Renal cortex interstitium (tissue), 11 donors: ENCODE measurements at regions not wholly inside any gene's neighbourhood (a gene's known extent, or its start where the extent isn't known, plus 50 kb on each side); places are given as distances from the start of the nearest gene placed in this dataset.
"Not testable (repeated sequence)": the region's sequence is repeated elsewhere in the genome, so short reads cannot be mapped to it uniquely, and the experiment has no call there.

ENCODE experiments used
- DNase-seq, 11 donors: peaks; one replicate each; pipeline ENCODE4 v3.0.0-alpha.2; 2013; ENCODE audit warnings: low read depth in 9 of 11, low spot score in 4 of 11; ENCODE audit errors: extremely low read depth in 1 of 11

DNA sequence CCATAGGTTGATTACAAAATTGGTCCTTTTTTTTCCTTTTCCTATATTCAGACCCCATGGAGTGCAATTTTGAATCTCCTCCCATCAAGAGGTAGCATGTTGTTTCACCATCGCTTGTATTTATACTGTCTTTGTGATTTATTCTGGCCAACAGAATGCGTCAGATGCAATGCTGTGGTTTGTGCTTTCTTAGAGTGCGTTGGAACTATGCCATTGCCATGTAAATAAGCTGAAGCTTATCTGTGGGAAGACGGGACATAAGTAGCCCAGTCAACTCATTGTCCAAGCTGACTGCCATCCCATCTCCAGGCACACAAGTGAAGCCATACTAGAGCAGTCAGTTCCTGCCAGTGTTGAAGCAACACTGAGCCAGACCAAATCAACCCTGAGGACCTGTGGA, 1339.3 kb upstream of the GOT2 start:
- no peak for DNase-seq

DNA sequence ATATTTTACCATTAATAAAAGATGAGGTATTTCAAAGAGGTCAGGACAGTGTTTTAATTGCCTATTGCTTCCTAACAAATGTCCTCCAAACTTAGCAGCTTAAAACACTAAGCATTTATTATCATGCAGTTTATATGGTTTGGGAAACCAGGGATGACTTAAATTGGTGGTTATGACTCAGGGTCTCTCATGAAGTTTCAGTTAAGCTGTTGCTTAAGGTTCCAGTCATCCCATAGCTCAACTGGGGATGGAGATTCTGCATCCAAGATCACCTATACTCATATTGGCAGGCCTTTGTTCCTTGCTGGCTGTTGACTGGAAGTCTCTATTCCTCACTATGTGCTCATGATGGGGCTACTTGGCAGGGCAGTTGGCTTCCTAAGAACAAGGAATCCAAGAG, 1329.9 kb upstream of the GOT2 start:
- DNase-seq = no peak

DNA sequence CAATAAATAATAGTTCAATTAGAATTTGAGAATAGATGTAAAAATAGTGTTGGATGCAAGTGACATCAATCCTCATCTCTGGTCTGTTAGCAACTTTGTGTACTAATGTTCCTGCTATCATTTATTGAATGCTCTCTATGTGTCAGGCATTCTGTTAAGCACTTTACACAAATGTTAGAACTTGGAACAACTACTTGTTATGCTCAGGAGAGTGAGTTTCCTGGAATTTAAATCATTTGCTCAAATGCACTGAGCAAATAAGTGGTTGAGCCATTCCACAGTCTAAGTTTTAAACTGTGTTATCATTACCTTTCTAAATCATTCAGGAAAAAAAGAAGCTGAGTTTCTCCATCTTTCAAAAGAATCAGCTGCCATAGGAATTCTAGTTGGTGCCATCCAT, 1327.3 kb upstream of the GOT2 start:
- DNase-seq = no peak

DNA sequence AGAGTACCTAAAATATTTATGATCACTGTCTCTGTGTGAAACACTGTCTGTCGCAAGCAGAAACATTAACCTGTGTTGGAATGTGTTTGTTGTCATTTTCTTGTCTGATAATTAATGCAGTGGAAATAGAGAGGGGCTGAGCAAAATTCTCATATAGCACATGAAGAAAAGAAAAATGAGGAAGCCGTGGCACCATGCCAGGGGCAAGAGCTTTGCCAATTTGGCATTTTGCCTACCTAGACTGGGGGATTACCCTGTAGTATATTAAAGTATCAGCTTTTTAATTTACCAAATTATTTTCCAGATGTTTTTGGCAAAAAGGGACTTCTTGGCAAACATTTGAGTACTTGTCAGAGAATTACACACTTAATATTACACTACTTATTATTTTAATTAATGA, 1326.6 kb upstream of the GOT2 start:
- peak in 3 of 11 donors; percentile 2 to 9 (median 4) for DNase-seq

DNA sequence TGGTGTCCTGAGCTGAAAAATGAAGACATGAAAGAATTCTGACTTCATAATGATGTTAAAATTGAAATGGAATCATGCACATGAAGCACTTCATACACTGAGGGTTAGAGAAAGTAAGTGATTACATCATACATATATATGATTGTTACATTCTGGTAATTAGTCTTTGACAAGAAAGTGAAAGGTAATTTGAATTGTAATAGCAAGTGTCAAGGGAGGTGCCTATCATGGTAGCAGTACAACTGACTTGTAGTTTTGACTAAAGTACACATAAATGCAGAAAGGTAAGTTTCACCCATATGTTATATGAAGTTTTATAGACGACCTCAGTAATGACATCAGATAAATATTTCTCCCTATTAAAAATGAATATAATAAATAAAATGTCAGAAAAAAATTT, 1325.0 kb upstream of the GOT2 start:
- no peak for DNase-seq

DNA sequence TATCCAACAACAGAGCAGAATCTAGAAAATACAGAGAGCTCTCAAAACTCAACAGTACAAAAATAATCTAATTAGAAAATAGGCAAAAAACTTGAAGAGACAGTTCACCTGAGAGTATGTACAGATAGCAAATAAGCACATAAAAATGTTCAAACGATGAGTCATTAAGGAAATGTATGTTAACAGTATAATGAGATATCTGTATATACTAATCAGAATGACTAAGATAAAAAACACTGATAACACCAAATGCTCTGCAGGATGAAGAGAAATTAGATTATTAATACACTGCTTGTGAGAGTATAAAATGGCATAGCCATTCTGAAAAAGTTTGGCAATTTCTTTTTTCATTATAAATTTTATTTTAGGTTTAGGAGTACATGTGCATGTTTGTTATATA, 1307.6 kb upstream of the GOT2 start:
- no peak for DNase-seq

DNA sequence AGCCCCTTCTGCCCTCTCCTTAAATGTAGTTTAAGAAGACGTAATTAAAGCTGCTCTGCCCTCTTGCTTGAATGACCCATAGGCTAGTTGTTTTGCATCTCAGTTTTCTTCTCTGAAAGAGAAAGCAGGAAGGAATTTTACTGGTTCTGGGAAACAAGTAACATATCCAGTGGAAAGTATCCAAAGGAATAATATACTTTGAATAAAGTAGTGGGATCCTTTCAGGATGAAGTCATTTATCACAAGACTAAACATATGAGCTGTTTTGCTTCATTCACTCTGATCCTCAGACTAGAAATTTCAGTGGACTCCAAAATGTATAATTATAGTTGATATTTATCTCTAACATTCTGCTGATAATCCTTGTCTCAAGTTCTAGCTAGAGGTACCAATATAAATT, 1297.6 kb upstream of the GOT2 start:
- no peak for DNase-seq

DNA sequence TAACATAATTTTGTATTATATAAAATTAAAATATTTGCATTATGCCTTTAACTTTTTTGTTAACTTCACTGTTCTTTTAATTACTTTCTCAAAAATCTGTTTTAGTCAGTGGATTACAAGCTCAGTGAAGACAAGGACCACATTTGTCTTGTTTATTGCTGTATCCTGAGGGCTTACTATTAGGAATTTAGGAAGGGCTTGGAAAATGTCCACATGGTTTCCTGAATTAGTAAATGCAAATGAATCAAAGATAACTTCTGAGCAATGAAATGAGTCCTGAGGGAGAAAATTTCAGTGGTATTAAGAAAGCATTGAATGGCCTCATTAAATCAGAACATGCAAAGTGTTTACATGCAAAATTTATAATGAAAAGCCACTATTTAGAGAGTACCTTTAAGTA, 1293.2 kb upstream of the GOT2 start:
- no peak for DNase-seq

DNA sequence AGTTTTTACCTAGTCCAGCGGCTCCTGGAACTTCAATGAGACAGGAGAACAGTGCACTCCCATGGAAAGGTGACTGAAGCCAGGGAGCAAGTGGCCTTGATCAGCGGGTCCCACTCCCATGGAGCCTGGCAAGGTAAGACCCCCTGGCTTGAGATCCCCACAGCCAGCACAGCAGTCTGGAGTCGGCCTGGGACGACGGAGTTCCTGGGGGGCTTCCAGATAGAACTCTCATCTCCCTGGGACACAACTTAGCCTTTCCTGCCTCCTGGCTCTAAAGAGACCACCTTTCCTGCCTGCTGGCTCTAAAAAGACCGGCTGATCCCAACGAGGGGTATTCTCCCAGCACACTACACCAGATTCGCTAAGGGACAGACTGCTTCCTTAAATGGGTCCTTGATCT, 1279.0 kb upstream of the GOT2 start:
- DNase-seq = no peak

DNA sequence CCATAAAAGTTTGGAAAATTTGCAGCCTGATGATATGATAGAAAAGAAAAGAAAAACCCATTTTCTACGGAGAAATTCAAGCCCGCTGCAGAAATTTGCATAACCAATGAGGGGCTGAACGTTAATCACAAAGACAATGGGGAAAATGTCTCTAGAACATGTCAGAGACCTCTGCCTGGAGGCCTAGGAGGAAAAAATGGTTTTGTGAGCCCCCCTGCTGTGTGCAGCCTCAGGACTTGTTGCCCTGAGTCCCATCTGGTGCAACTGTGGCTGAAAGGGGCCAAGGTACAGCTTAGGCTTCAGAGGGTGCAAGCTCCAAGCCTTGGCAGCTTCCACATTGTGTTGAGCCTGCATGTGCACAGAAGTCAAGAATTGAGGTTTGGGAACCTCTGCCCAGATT, 1267.4 kb upstream of the GOT2 start:
- DNase-seq = no peak

DNA sequence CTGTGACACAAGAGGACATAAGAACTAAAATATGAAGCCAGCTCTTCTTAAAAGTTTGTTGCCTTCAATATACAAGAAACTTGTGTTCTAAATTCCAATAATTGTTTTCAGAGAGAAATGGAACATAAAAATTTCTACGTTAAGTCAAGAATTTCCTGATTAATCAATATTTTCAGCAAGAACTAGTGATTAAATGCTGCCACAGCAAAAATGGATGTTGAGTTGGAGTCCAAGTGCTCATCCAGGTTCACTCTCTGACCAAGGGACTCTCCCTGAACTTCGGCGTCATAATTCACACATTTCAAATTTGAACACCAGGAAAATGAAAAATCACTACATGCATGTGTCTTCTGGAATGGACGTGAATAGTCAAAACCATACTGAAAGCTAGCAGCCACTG, 1263.6 kb upstream of the GOT2 start:
- no peak for DNase-seq

DNA sequence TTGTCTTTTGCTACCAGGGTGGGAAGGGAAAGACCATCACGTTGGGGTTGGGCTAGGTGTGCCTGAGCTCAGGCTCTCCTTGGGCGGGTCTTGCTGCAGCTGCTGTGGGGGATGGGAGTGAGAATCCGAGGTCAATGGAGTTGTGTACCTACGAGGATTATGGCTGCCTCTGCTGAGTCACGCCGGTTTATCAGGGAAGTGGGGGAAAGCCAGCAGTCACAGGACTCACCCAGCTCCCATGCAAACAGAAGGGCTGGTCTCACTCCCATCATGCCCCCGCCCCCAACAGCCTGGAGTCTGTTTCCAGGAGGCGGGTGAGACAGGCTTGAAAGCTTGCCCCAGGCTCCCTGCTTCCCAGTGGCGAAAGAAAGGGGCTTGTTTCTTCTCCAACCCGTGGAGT, 1259.0 kb upstream of the GOT2 start:
- no peak for DNase-seq

DNA sequence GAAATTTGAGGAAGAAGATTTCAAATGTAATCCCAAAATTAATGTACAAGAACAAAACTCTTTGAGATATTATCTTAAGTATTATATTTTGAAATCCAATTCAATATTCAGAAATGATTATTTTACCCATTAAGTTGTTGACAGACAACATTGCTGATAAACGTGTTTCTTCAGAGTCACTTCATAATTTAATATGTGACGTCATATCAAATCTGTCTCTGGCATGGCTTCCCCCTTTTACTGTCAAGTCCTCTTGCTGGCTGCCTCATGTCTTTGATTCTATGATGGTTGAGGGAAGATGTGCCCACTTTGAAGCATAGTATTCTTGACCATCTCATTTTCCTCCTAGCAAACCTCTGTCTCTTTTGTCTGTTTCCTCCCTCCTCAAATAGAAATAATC, 1257.1 kb upstream of the GOT2 start:
- no peak for DNase-seq

DNA sequence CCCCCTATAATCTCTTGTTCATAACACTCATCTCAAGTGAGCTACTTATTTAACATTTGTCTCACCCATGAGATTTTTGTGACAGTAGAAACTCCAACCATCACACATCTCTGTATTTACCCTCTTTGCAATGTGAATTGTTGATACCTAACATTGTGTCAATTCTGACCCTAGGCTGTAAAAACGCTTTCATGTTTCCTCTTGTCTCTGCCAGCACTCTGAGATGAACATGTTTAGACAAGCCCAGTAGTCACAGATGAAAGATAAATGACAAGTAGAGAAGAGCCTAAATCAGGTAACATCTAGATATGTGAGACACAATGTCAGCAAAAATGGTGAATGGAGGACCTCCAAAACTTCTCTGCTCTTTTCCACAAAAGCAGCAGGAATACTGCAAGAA, 1254.5 kb upstream of the GOT2 start:
- no peak for DNase-seq

DNA sequence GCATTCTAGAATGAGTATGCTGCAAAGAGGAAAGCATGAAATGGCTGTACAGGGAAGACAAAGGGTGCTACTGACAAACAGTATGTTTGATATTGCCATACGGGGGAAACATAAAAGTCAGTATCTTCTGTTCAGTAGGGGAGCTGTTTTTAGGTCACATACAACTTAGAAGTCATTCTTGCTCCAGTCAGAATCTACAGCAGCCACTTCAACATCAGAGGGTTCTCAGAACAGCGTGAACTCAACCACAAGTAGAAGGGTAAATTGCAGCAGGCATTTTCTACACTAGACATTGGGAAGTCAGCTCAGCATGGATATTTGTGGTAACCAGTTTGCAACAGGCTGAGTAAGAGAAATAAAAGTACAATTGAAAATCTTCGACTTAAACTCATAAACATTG, 1241.8 kb upstream of the GOT2 start:
- DNase-seq = no peak

DNA sequence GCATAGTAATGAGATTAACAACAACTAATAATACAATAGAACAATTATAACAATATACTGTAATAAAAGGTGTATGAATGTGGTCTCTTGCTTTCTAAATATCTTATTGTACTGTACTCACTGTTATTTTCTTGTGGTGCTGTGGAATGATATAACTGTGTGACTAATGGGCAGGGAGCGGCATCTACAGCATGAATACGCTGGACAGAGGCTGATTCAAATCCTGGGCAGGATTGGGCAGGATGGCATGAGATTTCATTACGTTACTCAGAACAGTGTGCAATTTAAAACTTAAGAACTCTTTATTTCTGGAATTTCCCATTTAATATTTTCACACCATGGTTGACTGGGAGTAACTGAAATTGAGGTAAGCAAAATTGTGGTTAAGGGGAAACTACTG, 1239.8 kb upstream of the GOT2 start:
- DNase-seq = no peak

DNA sequence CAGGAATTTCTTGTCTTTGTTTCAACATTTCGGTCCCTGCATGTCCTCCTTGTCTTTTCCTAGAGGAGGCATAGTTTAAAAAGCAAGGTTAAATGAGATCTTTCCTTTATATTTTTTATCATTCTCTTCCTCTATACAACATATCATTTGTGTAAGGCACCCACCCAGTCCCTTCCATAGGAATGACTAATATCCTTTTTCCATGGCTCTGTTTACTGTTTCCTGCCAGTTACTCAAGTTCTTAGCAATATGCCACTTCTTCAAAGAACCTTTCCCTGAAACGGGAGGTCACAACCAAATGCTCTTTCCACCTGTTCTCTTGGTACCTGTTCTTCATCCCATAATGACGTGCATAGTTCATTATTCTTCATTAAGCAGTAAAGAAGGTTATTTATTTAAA, 1237.1 kb upstream of the GOT2 start:
- DNase-seq = no peak

DNA sequence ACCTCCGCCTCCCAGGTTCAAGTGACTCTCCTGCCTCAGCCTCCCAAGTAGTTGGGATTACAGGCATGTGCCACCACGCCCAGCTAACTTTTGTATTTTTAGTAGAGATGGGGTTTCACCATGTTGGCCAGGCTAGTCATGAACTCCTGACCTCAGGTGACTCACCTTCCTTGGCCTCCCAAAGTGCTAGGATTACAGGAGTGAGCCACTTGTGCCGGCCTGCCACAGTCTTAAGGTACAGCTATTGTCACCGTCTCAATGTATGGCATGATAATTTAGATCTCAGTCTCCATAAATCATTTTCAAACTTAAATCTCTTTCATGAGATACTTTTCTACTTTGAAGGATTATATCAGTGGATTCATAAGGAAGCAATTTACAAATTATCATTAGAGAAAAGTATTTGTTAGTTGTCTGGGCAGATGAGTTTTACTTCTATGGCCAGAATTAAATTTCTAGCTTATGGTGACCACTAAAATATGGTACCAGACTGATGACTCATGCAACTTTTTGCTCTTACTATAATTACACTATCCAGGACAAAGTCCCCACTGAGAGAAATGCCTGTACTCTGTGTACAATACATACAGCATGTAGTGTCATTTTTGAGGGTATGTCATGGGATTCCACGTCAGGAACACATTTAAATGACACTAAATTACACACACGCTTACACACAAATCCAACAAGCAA, 1230.3 kb upstream of the GOT2 start:
- no peak for DNase-seq

DNA sequence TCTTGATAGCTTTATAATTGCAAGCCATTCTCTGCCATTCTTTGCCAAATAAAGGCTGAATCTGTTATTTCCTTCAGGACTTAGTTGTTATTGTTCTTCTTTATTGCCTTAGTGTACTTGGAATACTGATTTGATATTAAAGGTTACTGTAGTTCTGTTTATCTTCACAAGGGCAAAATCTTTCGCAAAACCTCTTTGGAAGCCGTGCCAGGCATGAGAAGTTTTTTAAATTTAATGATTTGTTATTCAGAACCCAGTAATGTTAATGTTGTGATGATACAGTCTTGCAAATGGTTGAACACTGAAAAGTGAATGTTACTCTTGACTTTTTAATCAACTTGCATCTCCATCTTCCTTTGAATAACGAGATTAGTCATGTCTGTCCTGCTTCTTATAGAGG, 1225.2 kb upstream of the GOT2 start:
- DNase-seq = no peak

DNA sequence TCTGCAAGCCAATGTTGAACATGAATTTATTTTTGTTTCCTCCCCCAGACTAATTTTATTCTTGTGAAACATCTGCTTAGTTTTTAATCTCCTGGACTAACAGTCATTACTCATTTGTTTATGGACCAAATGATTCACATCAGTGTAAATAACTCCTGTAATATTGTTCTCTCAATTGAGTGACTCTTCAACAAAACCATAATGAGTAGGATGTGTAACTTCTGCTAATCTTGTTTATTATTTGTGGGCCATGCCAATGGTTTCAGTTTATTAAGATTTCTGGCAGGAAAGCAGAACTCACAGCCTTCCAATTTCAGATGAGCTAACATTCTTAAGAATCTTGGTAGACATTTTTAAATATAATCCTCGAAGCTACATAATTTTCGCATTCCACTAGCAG, 1216.3 kb upstream of the GOT2 start:
- peak in 1 of 11 donors; percentile 2 for DNase-seq

DNA sequence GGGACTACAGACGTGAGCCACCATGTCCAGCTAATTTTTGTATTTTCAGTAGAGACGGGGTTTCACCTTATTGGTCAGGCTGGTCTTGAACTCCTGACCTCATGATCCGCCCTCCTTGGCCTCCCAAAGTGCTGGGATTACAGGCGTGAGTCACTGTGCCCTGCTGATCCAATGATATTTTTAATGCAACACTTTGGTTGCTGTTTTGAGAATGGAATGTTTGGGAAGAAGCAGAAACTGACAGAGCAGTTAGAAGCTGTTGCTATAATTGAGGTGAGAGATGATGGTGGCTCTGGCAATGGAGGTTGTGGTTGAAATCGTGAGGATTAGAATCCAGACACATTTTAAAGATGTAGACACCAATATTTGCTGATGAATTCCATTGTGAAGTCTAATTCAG, 1209.9 kb upstream of the GOT2 start:
- DNase-seq = not testable (repeated sequence)

DNA sequence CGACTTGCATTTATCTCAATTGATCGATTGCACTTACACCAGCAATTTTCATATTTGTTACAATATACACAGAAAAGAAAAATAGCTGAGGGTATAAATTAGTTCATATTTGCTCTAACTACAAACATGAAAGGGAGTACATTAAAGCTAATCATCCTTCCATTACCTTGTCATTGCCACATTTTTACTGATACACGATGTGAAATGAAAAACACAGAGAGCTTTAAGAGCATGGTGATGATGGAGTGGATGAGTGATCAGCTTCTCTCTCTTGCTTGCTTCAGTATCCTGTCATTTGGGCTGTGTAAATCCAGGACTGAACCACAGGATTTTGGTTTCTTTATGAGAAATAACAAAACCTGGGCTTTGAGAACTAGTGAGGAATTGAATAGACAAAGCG, 1207.5 kb upstream of the GOT2 start:
- DNase-seq = no peak
